ENCODE measurements at regions not wholly inside any gene's neighbourhood (a gene's known extent, or its start where the extent isn't known, plus 50 kb on each side); places are given as distances from the start of the nearest gene placed in this dataset.

DNA sequence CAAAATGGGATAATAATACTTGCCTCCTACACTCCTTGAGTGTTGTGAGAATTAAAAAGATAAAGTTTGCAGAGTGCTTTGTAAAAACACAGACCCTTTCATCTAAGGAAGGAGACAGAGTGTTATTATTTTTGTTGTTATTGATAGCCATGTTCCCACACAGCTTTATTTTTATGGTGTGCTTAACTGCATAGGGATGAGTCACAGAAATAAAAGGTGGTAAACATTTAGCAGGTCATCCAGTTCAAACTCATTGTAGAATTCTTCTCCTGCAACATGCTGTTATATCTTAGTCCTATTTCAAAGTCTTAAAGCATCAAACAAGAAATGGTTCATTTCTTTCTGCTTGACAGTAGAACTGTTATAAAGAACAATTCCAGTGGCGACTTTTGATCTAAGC is 367.5 kb upstream of the ACTBL2 start:
- no CpG with 5 or more reads among the region's 1 CpG for WGBS, 2 donors (ENCODE audit: extremely low coverage in 2 of 2, insufficient read length in 2 of 2, insufficient replicate concordance in 1 of 2)

DNA sequence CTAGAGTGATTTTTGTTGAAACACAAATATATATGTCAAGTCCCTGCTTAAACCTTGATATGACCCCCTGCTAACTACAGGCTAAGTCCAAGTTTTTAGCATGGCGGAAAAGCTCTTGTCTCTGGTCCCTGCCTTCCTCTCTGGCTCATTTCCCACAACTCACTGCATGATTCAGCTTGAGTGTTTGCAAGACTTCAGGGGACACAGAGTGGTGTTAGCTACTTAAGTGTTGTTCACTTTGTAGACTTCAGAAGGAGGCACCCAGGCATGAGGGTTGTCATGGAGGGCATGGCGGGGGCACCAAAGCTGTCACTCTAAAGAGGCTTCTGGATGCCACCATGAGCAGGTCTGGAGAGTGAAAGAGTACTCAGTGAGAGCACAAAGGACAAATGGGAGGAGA is 362.4 kb upstream of the ACTBL2 start:
- no peak overlapping the region for H3K4me3 ChIP-seq (ENCODE audit: low read length in 2 of 2)
- no peak overlapping the region for H3K23ac ChIP-seq (ENCODE audit: low read depth, low read length, poor library complexity)
- H2BK5ac ChIP-seq (ENCODE audit: low read length) = no peak overlapping the region
- no peak overlapping the region for H4K91ac ChIP-seq (ENCODE audit: low read depth, low read length, poor library complexity)
- H3K36me3 ChIP-seq (replicated peaks in 1 of 2; ENCODE audit: control insufficient read depth in 2 of 2, insufficient read depth in 2 of 2, low read length in 2 of 2) = no peaks in the 10 kb centered on the region
- no peak overlapping the region for H3K27ac ChIP-seq (replicated peaks; ENCODE audit: low read length)
- peaks cover 9 to 14% of the 10 kb centered on the region in 2 donors for H3K4me1 ChIP-seq (ENCODE audit: control insufficient read depth in 2 of 2, insufficient read depth in 1 of 2, low read depth in 1 of 2, low read length in 2 of 2)
- H3K18ac ChIP-seq (ENCODE audit: low read length) = peak overlapping the region; percentile 5
- no peak for DNase-seq (ENCODE audit: low spot score)
- no peak overlapping the region for H2AFZ ChIP-seq (ENCODE audit: low read length)
- no peak overlapping the region for H2BK15ac ChIP-seq (ENCODE audit: low read length)
- H3K9me3 ChIP-seq (replicated peaks in 1 of 2; ENCODE audit: control insufficient read depth in 2 of 2, insufficient read depth in 1 of 2, low read depth in 1 of 2, low read length in 2 of 2) = no peaks in the 10 kb centered on the region
- no peak overlapping the region for H3K4me2 ChIP-seq (ENCODE audit: insufficient read depth, low read length, poor library complexity, severe bottlenecking)
- H4K8ac ChIP-seq (ENCODE audit: low read depth, low read length) = no peak overlapping the region
- H3K27me3 ChIP-seq (ENCODE audit: control insufficient read depth in 3 of 3, insufficient read depth in 3 of 3, low read depth in 1 of 3, low read length in 3 of 3) = no peaks in the 10 kb centered on the region
- no peak overlapping the region for H2AK5ac ChIP-seq (ENCODE audit: low read depth, low read length)
- no peak overlapping the region for H3K14ac ChIP-seq (ENCODE audit: low read length)
- H2BK12ac ChIP-seq (ENCODE audit: low read length) = no peak overlapping the region
- no CpG with 5 or more reads among the region's 2 CpGs for WGBS, 2 donors (ENCODE audit: extremely low coverage in 2 of 2, insufficient read length in 2 of 2, insufficient replicate concordance in 1 of 2)
- no peak overlapping the region for H3K9ac ChIP-seq (ENCODE audit: low read depth, low read length, poor library complexity)
- H3K79me1 ChIP-seq (ENCODE audit: low read depth, low read length) = no peaks in the 10 kb centered on the region
- H3K4ac ChIP-seq (ENCODE audit: low read length) = no peak overlapping the region
- H2BK120ac ChIP-seq (ENCODE audit: low read depth, low read length) = no peak overlapping the region

More for the DNA sequence above, 367.5 kb upstream of the ACTBL2 start:
- Histone ChIP-seq H2AK5ac (ENCODE audit: low read depth, low read length) (no peak overlapping the region), H3K18ac (ENCODE audit: low read length) (no peak overlapping the region), H3K36me3 (replicated peaks in 1 of 2; ENCODE audit: control insufficient read depth in 2 of 2, insufficient read depth in 2 of 2, low read length in 2 of 2) (no peaks in the 10 kb centered on the region), H4K91ac (ENCODE audit: low read depth, low read length, poor library complexity) (no peak overlapping the region), H3K23ac (ENCODE audit: low read depth, low read length, poor library complexity) (no peak overlapping the region), H2BK5ac (ENCODE audit: low read length) (no peak overlapping the region), H3K27me3 (ENCODE audit: control insufficient read depth in 3 of 3, insufficient read depth in 3 of 3, low read depth in 1 of 3, low read length in 3 of 3) (no peaks in the 10 kb centered on the region), H3K27ac (replicated peaks; ENCODE audit: low read length) (no peak overlapping the region), H2BK120ac (ENCODE audit: low read depth, low read length) (no peak overlapping the region), H3K79me1 (ENCODE audit: low read depth, low read length) (no peaks in the 10 kb centered on the region), H2AFZ (ENCODE audit: low read length) (no peak overlapping the region), H3K14ac (ENCODE audit: low read length) (no peak overlapping the region), H4K8ac (ENCODE audit: low read depth, low read length) (no peak overlapping the region), H3K9me3 (replicated peaks in 1 of 2; ENCODE audit: control insufficient read depth in 2 of 2, insufficient read depth in 1 of 2, low read depth in 1 of 2, low read length in 2 of 2) (no peaks in the 10 kb centered on the region), H2BK15ac (ENCODE audit: low read length) (no peak overlapping the region), H3K4me3 (ENCODE audit: low read length in 2 of 2) (no peak overlapping the region), H3K9ac (ENCODE audit: low read depth, low read length, poor library complexity) (no peak overlapping the region), H2BK12ac (ENCODE audit: low read length) (no peak overlapping the region), H3K4me2 (ENCODE audit: insufficient read depth, low read length, poor library complexity, severe bottlenecking) (no peak overlapping the region), H3K4ac (ENCODE audit: low read length) (no peak overlapping the region), H3K4me1 (ENCODE audit: control insufficient read depth in 2 of 2, insufficient read depth in 1 of 2, low read depth in 1 of 2, low read length in 2 of 2) (peaks cover 0 to 2% of the 10 kb centered on the region in 2 donors)
- no peak for DNase-seq (ENCODE audit: low spot score)

GRCh38 chr5:57844410-57844809 is 361.8 kb upstream of the ACTBL2 start:
- Histone ChIP-seq H2BK5ac (ENCODE audit: low read length) (no peak overlapping the region), H3K14ac (ENCODE audit: low read length) (no peak overlapping the region), H4K91ac (ENCODE audit: low read depth, low read length, poor library complexity) (no peak overlapping the region), H3K27ac (replicated peaks; ENCODE audit: low read length) (no peak overlapping the region), H3K9ac (ENCODE audit: low read depth, low read length, poor library complexity) (no peak overlapping the region), H2AFZ (ENCODE audit: low read length) (no peak overlapping the region), H3K27me3 (ENCODE audit: control insufficient read depth in 3 of 3, insufficient read depth in 3 of 3, low read depth in 1 of 3, low read length in 3 of 3) (no peaks in the 10 kb centered on the region), H3K4me2 (ENCODE audit: insufficient read depth, low read length, poor library complexity, severe bottlenecking) (no peak overlapping the region), H3K4me1 (ENCODE audit: control insufficient read depth in 2 of 2, insufficient read depth in 1 of 2, low read depth in 1 of 2, low read length in 2 of 2) (peaks cover 9 to 14% of the 10 kb centered on the region in 2 donors), H3K79me1 (ENCODE audit: low read depth, low read length) (no peaks in the 10 kb centered on the region), H2AK5ac (ENCODE audit: low read depth, low read length) (no peak overlapping the region), H3K4ac (ENCODE audit: low read length) (no peak overlapping the region), H3K36me3 (replicated peaks in 1 of 2; ENCODE audit: control insufficient read depth in 2 of 2, insufficient read depth in 2 of 2, low read length in 2 of 2) (no peaks in the 10 kb centered on the region), H2BK120ac (ENCODE audit: low read depth, low read length) (no peak overlapping the region), H3K18ac (ENCODE audit: low read length) (no peak overlapping the region), H3K9me3 (replicated peaks in 1 of 2; ENCODE audit: control insufficient read depth in 2 of 2, insufficient read depth in 1 of 2, low read depth in 1 of 2, low read length in 2 of 2) (no peaks in the 10 kb centered on the region), H2BK15ac (ENCODE audit: low read length) (no peak overlapping the region), H2BK12ac (ENCODE audit: low read length) (no peak overlapping the region), H4K8ac (ENCODE audit: low read depth, low read length) (no peak overlapping the region), H3K23ac (ENCODE audit: low read depth, low read length, poor library complexity) (no peak overlapping the region), H3K4me3 (ENCODE audit: low read length in 2 of 2) (no peak overlapping the region)
- no CpG with 5 or more reads among the region's 2 CpGs for WGBS, 2 donors (ENCODE audit: extremely low coverage in 2 of 2, insufficient read length in 2 of 2, insufficient replicate concordance in 1 of 2)
- DNase-seq (ENCODE audit: low spot score) = no peak

DNA sequence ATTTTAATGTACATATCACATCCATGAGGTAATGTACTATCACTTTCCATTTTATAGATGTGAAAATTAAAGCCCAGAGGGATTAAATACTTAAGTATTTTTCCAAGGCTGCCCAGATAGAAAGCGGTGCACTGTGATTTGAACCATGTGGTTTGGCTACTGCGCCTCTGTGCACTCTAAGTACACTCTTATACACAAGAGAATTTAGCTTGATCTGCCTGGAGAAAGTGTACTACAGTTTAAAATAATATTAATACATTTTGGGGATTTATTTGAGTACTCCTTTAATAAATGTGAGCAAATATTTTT is 360.4 kb upstream of the ACTBL2 start:
- no peaks in the 10 kb centered on the region for H3K36me3 ChIP-seq (replicated peaks in 1 of 2; ENCODE audit: control insufficient read depth in 2 of 2, insufficient read depth in 2 of 2, low read length in 2 of 2)
- H3K23ac ChIP-seq (ENCODE audit: low read depth, low read length, poor library complexity) = no peak overlapping the region
- no peak overlapping the region for H4K91ac ChIP-seq (ENCODE audit: low read depth, low read length, poor library complexity)
- no peak overlapping the region for H3K4ac ChIP-seq (ENCODE audit: low read length)
- no peak overlapping the region for H2BK15ac ChIP-seq (ENCODE audit: low read length)
- H3K4me3 ChIP-seq (ENCODE audit: low read length in 2 of 2) = no peak overlapping the region
- no peak overlapping the region for H2BK120ac ChIP-seq (ENCODE audit: low read depth, low read length)
- H3K79me1 ChIP-seq (ENCODE audit: low read depth, low read length) = no peaks in the 10 kb centered on the region
- no peak overlapping the region for H3K27ac ChIP-seq (replicated peaks; ENCODE audit: low read length)
- no peak overlapping the region for H2BK5ac ChIP-seq (ENCODE audit: low read length)
- no peaks in the 10 kb centered on the region for H3K9me3 ChIP-seq (replicated peaks in 1 of 2; ENCODE audit: control insufficient read depth in 2 of 2, insufficient read depth in 1 of 2, low read depth in 1 of 2, low read length in 2 of 2)
- no peak overlapping the region for H2BK12ac ChIP-seq (ENCODE audit: low read length)
- no peak overlapping the region for H3K18ac ChIP-seq (ENCODE audit: low read length)
- H2AFZ ChIP-seq (ENCODE audit: low read length) = no peak overlapping the region
- peaks cover 12 to 14% of the 10 kb centered on the region in 2 donors for H3K4me1 ChIP-seq (ENCODE audit: control insufficient read depth in 2 of 2, insufficient read depth in 1 of 2, low read depth in 1 of 2, low read length in 2 of 2)
- no peak overlapping the region for H4K8ac ChIP-seq (ENCODE audit: low read depth, low read length)
- DNase-seq (ENCODE audit: low spot score) = no peak
- H3K9ac ChIP-seq (ENCODE audit: low read depth, low read length, poor library complexity) = no peak overlapping the region
- H2AK5ac ChIP-seq (ENCODE audit: low read depth, low read length) = no peak overlapping the region
- WGBS, 2 donors (ENCODE audit: extremely low coverage in 2 of 2, insufficient read length in 2 of 2, insufficient replicate concordance in 1 of 2) = no CpG with 5 or more reads among the region's 2 CpGs
- no peak overlapping the region for H3K4me2 ChIP-seq (ENCODE audit: insufficient read depth, low read length, poor library complexity, severe bottlenecking)
- H3K27me3 ChIP-seq (ENCODE audit: control insufficient read depth in 3 of 3, insufficient read depth in 3 of 3, low read depth in 1 of 3, low read length in 3 of 3) = no peaks in the 10 kb centered on the region
- no peak overlapping the region for H3K14ac ChIP-seq (ENCODE audit: low read length)

Data from neuronal stem cell (in vitro differentiated cells).